PC-3 (cell line): ENCODE measurements at regions not wholly inside any gene's neighbourhood (a gene's known extent, or its start where the extent isn't known, plus 50 kb on each side); places are given as distances from the start of the nearest gene placed in this dataset.

Experiments
- EZH2 ChIP-seq: fragments of 300-600 bp; sonication (generic); IDR thresholded peaks from one replicate; pipeline ENCODE4 v1.6.1; 2017; ENCODE audit warnings: antibody characterized with exemption, mild to moderate bottlenecking, low read length; ENCODE audit not compliant: unreplicated experiment
- TF ChIP-seq, protein P1 (sequence below): fragments of 300-600 bp; sonication (generic); conservative IDR thresholded peaks from 2 replicates; pipeline ENCODE4 v1.5.1; 2017; ENCODE audit warnings: antibody characterized with exemption, low read depth, mild to moderate bottlenecking, low read length

DNA sequence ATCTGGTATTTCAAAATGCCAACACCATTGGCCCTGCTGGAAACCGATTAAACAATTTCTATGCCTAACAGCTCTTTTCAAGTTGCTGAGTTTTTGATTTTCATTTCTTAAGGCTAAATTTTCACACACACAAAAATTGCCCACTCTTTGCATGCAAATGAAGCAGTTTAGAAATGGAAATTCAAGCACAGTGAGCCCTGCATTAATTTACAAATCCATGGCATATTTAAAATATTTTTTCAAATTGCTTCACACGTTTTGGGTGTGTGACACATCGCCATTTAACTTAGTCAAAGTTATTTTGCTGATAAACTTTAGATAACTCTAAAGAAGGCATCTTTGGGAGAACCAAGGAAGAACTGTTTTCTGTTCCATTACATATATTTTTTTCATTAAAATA lies 184.8 kb downstream of the TXNL1 start:
- TF ChIP-seq, protein P1, sequence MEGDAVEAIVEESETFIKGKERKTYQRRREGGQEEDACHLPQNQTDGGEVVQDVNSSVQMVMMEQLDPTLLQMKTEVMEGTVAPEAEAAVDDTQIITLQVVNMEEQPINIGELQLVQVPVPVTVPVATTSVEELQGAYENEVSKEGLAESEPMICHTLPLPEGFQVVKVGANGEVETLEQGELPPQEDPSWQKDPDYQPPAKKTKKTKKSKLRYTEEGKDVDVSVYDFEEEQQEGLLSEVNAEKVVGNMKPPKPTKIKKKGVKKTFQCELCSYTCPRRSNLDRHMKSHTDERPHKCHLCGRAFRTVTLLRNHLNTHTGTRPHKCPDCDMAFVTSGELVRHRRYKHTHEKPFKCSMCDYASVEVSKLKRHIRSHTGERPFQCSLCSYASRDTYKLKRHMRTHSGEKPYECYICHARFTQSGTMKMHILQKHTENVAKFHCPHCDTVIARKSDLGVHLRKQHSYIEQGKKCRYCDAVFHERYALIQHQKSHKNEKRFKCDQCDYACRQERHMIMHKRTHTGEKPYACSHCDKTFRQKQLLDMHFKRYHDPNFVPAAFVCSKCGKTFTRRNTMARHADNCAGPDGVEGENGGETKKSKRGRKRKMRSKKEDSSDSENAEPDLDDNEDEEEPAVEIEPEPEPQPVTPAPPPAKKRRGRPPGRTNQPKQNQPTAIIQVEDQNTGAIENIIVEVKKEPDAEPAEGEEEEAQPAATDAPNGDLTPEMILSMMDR: no peak
- no peak for TF ChIP-seq EZH2
